PC-3 (cell line): ENCODE measurements at regions not wholly inside any gene's neighbourhood (a gene's known extent, or its start where the extent isn't known, plus 50 kb on each side); places are given as distances from the start of the nearest gene placed in this dataset.
"Not testable (repeated sequence)": the region's sequence is repeated elsewhere in the genome, so short reads cannot be mapped to it uniquely, and the experiment has no call there.

ENCODE experiments used
- EZH2 ChIP-seq: fragments of 300-600 bp; sonication (generic); IDR thresholded peaks from one replicate; pipeline ENCODE4 v1.6.1; 2017; ENCODE audit warnings: antibody characterized with exemption, mild to moderate bottlenecking, low read length; ENCODE audit not compliant: unreplicated experiment
- EZH2phosphoT487 ChIP-seq: fragments of 300-600 bp; sonication (generic); IDR thresholded peaks from 2 replicates; pipeline ENCODE4 v1.6.1; 2018; ENCODE audit warnings: mild to moderate bottlenecking, antibody characterized with exemption, low read length, borderline replicate concordance
- TF ChIP-seq, protein P1 (sequence below): fragments of 300-600 bp; sonication (generic); conservative IDR thresholded peaks from 2 replicates; pipeline ENCODE4 v1.5.1; 2017; ENCODE audit warnings: antibody characterized with exemption, low read depth, mild to moderate bottlenecking, low read length

DNA sequence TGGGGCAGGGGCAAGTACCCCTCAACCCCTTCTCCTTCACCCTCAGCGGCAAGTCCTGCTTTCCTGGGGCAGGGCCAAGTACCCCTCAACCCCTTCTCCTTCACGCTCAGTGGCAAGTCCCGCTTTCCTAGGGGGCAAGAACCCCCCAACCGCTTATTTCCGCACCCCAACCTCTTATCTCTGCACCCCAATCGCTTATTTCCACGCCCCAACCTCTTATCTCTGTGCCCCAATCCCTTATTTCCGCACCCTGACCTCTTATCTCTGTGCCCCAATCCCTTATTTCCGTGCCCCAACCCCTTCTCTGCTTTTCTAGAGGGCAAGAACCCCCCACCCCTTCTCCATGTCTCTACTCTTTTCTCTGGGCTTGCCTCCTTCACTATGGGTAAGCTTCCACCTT lies 109.2 kb upstream of the PELI1 start:
- TF ChIP-seq, protein P1, sequence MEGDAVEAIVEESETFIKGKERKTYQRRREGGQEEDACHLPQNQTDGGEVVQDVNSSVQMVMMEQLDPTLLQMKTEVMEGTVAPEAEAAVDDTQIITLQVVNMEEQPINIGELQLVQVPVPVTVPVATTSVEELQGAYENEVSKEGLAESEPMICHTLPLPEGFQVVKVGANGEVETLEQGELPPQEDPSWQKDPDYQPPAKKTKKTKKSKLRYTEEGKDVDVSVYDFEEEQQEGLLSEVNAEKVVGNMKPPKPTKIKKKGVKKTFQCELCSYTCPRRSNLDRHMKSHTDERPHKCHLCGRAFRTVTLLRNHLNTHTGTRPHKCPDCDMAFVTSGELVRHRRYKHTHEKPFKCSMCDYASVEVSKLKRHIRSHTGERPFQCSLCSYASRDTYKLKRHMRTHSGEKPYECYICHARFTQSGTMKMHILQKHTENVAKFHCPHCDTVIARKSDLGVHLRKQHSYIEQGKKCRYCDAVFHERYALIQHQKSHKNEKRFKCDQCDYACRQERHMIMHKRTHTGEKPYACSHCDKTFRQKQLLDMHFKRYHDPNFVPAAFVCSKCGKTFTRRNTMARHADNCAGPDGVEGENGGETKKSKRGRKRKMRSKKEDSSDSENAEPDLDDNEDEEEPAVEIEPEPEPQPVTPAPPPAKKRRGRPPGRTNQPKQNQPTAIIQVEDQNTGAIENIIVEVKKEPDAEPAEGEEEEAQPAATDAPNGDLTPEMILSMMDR: not testable (repeated sequence)
- TF ChIP-seq EZH2phosphoT487, EZH2: not testable (repeated sequence)
